Duodenal mucosa (tissue), 2 donors: ENCODE measurements at regions not wholly inside any gene's neighbourhood (a gene's known extent, or its start where the extent isn't known, plus 50 kb on each side); places are given as distances from the start of the nearest gene placed in this dataset.

Source experiments
- H3K27ac ChIP-seq: one replicate; pipeline ENCODE4 v1.7.0; 2013; ENCODE audit warnings: low read depth, low read length
- H3K27me3 ChIP-seq, 2 donors: one replicate each; pipeline ENCODE4 v1.7.0; 2013; ENCODE audit warnings: low read length in 2 of 2, control low read depth in 1 of 2; ENCODE audit not compliant: insufficient read depth in 2 of 2, control insufficient read depth in 1 of 2
- H3K36me3 ChIP-seq, 2 donors: one replicate each; pipeline ENCODE4 v1.7.0; 2013; ENCODE audit warnings: low read length in 2 of 2, control low read depth in 1 of 2; ENCODE audit not compliant: insufficient read depth in 2 of 2, control insufficient read depth in 1 of 2
- H3K4me1 ChIP-seq, 2 donors: one replicate each; pipeline ENCODE4 v1.7.0; 2013; ENCODE audit warnings: low read length in 2 of 2, control low read depth in 1 of 2; ENCODE audit not compliant: insufficient read depth in 2 of 2, control insufficient read depth in 1 of 2
- H3K4me3 ChIP-seq, 2 donors: one replicate each; pipeline ENCODE4 v1.7.0; 2013; ENCODE audit warnings: low read length in 2 of 2, low read depth in 1 of 2
- H3K9ac ChIP-seq, 2 donors: one replicate each; pipeline ENCODE4 v1.7.0; 2013; ENCODE audit warnings: low read length in 2 of 2, low read depth in 1 of 2
- H3K9me3 ChIP-seq, 2 donors: one replicate each; pipeline ENCODE4 v1.7.0; 2013; ENCODE audit warnings: low read length in 2 of 2, control low read depth in 1 of 2; ENCODE audit not compliant: control insufficient read depth in 1 of 2

DNA sequence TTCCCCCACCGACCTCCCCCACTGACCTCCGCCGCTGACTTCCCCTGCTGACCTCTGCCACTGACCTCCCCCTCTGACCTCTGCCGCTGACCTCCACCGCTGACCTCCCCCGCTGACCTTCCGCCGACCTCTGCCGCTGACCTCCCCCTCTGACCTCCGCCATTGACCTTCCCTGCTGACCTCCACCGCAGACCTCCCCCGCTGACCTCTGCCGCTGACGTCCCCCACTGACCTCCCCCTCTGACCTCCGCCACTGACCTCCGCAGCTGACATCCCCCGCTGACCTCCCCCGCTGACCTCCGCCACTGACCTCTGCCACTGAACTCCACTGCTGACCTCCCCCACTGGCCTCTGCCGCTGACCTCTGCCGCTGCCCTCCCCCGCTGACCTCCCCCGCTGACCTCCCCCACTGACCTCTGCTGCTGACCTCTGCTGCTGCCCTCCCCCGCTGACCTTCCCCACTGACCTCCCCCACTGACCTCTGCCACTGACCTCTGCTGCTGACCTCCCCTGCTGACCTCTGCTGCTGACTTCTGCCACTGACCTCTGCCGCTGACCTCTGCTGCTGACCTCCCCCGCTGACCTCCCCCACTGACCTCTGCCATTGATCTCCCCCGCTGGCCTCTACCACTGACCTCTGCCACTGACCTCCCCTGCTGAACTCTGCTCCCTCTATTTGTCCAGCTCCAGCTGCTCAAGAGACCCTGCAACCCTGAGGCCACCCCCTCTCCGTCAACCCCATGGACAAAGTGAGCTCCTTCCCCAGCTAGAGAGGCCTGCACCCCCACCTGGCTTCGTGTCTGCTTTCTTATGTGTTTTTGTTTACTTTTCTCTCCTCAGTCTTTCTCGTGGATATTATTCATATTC is 91.4 kb upstream of the AFDN start:
- Histone ChIP-seq H3K27ac (no peak overlapping the region), H3K27me3 (peaks cover 0 to 2% of the 10 kb centered on the region in 2 donors)

DNA sequence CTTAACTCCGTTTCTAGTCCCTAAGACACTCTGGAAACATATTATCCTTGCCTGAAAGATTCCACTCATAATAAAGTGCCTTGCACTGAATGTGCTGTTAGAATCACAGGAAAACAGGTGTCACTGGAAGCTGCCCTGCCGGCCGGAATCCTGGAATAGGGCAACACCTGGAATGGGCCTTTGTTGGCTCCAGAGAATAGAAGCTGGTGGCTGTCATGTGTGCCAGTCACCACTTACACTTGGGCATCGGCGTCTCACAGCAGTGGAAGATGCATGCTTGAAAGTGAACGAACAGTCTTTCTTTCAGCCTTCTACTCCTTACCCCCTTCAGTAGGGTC is 90.8 kb upstream of the AFDN start:
- H3K9ac ChIP-seq = no peak overlapping the region
- no peak overlapping the region for H3K4me3 ChIP-seq
- H3K36me3 ChIP-seq = no peaks in the 10 kb centered on the region
- no peaks in the 10 kb centered on the region for H3K4me1 ChIP-seq
- no peaks in the 10 kb centered on the region for H3K9me3 ChIP-seq
- peaks cover 0 to 2% of the 10 kb centered on the region in 2 donors for H3K27me3 ChIP-seq
- H3K27ac ChIP-seq = no peak overlapping the region

More for the DNA sequence above, 91.4 kb upstream of the AFDN start:
- no peak overlapping the region for H3K4me3 ChIP-seq
- no peak overlapping the region for H3K9ac ChIP-seq
- no peaks in the 10 kb centered on the region for H3K4me1 ChIP-seq
- no peaks in the 10 kb centered on the region for H3K9me3 ChIP-seq
- no peaks in the 10 kb centered on the region for H3K36me3 ChIP-seq

DNA sequence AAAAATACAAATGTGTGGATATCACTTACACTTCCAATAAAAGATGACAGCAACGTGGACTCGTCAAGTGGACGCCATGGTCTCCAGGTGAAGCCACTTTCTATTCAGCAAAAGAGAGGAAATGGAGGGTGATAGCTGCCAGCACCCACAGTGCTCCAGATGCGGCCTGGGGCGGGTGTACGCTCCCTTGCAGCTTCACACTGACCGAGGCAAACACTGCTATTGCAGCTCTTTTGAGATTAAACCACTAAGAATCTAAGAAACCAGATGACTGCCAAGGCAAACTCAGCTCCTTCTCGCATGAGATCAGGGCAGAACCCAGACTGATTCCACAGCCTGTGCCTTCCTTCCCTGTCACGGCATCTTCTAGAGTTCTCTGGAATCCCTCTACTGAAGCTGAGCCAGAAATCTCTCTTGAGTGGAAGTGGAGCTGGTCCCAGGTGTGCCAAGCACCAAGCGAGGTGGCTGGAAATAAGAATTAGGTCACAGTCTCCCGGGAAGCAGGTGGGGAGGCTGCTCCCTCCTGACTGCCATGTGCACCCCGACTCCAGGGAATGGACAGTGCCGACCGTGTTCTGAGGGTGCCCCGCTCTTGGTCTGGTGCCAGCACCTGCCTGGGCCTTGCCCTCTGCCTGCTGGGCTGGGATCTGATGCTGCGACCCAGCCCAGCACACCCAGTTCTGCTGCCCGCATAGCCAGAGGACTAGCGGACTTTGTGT is 90.1 kb upstream of the AFDN start:
- Histone ChIP-seq H3K27me3 (peaks cover 0 to 2% of the 10 kb centered on the region in 2 donors), H3K4me1 (no peaks in the 10 kb centered on the region), H3K36me3 (no peaks in the 10 kb centered on the region), H3K4me3 (no peak overlapping the region), H3K9ac (no peak overlapping the region), H3K9me3 (no peaks in the 10 kb centered on the region), H3K27ac (no peak overlapping the region)

DNA sequence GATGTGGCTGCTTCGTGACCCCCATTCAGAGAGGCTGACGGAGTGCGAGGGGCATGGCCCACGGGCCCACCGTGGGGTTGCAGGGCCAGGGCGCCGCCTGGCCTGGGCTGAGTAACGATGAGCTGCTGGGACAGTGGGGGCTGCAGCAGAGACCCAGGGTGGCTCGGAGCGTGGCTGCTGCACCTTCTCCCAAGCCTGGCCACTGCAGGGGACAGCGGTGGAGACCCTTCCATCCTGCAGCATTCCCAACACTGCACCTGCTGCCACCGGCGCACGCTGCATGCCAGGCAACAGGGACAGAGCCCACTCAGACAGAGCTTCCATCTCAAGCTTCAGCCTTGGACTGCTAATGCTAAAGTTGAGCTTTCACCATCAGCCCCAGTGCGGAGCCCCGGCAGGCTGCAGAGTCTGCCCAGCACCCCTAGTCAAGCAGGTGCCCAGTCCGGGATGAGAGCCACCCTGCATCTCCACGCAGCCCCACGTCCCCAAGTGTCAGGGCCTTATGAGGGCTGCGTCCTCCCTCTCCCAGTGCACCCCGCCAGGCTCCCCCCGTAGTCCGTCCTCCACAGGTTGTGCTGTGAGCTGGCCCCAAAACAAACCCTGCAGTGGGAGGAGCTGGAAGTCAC is 89.4 kb upstream of the AFDN start:
- H3K4me1 ChIP-seq = no peaks in the 10 kb centered on the region
- H3K27ac ChIP-seq = no peak overlapping the region
- no peak overlapping the region for H3K9ac ChIP-seq
- H3K9me3 ChIP-seq = no peaks in the 10 kb centered on the region
- H3K36me3 ChIP-seq = no peaks in the 10 kb centered on the region
- no peak overlapping the region for H3K4me3 ChIP-seq
- H3K27me3 ChIP-seq = peaks cover 0 to 2% of the 10 kb centered on the region in 2 donors

DNA sequence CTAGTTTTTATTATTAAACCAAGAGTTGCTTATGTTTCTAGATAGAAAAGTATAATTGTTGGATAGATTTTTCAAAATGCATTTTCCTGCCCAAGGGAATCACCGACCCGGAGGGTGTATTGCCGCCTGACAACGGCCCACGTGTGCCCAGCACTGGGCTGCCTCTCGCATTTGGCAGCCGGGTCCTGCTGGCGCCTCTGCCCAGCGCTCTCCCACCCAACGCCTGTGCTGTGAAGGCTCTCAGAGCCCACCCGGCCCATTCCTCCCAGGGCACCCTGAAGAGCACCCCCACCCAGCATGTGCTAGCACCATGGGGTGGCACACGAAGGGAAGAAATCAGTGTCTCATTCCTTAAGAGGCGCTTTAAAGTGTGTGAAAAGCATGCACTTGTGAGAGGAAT is 88.3 kb upstream of the AFDN start:
- Histone ChIP-seq H3K27me3 (peaks cover 0 to 2% of the 10 kb centered on the region in 2 donors), H3K4me3 (no peak overlapping the region), H3K27ac (no peak overlapping the region), H3K36me3 (no peaks in the 10 kb centered on the region), H3K4me1 (no peaks in the 10 kb centered on the region), H3K9ac (no peak overlapping the region), H3K9me3 (no peaks in the 10 kb centered on the region)

DNA sequence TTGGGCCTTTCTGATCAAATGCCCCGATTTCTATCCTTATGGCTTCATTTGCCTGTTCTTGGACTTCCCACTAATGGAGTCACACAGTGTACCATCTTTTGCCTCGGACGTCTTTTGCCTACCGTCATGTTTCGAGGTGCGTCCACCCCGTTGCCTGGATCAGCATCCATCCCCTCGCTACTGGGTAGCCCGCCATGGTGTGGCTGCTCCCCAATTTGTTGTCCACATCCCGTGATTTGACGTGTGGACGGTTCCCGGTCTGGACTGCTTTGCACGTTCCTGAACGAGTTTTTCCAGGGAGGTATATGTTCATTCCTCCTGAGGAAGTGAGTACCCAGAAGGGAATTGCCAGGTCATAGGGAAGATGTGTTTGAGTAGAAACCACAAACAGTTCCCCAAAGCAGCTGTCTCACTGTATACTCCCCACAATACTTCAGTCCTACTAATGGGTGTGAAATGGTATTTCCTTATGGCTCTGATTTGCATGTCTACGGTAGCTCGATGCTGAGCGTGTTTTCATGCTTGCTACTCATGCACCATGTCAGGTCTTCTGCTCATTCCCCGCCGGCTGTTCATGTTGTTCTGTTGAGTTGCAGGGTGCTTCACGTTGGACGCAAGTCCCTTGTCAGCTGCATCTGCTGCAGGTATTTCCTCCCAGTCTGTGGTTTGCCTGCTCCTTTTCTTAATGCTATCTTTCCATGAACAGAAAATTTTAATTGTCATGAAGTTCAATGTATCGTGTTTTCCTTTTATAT is 86.8 kb upstream of the AFDN start:
- Histone ChIP-seq H3K27ac (no peak overlapping the region), H3K9ac (no peak overlapping the region), H3K4me3 (no peak overlapping the region), H3K36me3 (no peaks in the 10 kb centered on the region), H3K27me3 (peaks cover 0 to 2% of the 10 kb centered on the region in 2 donors), H3K4me1 (no peaks in the 10 kb centered on the region), H3K9me3 (no peaks in the 10 kb centered on the region)

DNA sequence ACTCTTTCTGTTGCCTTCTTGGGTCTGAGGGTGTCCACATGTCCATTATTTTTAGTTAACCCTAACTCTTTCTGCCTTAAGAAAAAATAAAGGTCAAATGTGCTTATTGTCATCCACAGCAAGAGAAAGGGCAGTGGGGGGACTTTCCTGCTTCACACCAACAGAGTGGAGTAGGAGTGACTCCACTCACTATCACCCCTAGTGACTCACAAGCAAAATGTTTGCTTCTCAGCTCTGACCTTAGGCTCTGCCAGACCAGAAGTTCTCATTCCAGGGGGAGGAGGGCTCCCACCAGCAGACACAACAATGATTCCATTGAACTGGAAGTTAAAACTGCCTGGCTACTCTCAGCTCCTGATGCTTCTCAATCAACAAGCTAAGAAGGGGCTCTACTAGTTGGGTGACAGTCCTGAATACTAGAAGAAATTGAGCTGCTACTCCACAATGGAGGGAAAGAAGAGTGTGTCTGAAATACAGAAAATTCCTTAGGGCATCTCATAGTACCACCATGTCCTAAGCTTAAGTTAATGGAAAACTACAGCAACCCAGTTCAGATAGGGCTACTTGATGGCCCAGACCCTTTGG is 83.9 kb upstream of the AFDN start:
- no peak overlapping the region for H3K9ac ChIP-seq
- no peaks in the 10 kb centered on the region for H3K9me3 ChIP-seq
- H3K4me1 ChIP-seq = no peaks in the 10 kb centered on the region
- H3K36me3 ChIP-seq = no peaks in the 10 kb centered on the region
- H3K4me3 ChIP-seq = no peak overlapping the region
- H3K27me3 ChIP-seq = peaks cover 0 to 2% of the 10 kb centered on the region in 2 donors
- no peak overlapping the region for H3K27ac ChIP-seq

DNA sequence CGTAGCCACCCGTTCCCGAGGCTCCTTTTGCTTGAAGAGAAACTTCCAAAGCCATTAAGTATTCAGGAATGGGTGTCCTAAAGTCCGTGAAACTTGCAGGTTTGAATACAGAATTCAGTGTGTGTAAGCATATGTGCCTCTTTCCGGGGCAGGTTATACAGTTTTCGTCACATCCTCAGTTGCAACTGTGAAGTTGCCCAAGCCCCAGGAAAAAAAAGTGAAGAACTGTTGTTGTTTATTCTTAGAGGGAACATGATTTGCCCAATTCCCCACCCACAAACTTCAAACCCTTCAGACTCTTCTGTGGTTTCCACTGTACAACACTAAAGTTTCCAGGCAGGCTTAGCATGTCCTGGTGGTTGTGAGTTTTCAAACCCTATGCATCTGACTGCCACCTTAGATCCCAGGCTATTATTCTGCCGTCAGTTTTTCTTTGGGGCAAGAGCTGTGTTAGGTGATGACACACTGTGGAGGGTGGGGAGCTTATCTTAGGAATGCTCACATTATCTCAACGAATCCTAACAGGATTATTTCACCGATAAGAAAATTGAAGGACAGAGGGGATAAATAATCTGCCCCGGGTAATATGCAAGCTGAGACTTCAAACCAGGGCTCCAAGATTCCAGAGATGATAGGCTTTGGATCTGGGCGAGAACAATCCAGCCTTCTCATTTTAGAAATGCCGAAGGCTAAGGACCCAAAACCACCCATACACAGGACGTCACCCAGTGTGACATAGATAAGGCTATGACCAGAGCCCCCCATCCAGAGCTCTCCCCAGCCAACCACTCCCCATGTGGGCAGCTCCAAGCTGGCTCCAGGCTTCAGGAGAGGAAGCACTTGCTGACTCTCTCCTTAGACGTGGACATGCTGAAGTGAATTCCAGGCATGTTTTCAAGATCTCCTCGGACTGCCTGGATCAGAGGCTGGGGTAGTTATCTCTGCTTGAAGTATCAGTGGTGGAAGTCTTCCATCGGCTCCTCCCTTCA is 81.7 kb upstream of the AFDN start:
- H3K27ac ChIP-seq = no peak overlapping the region
- no peaks in the 10 kb centered on the region for H3K36me3 ChIP-seq
- no peaks in the 10 kb centered on the region for H3K27me3 ChIP-seq
- H3K4me1 ChIP-seq = peaks cover 0 to 5% of the 10 kb centered on the region in 2 donors
- H3K9me3 ChIP-seq = no peaks in the 10 kb centered on the region
- H3K4me3 ChIP-seq = no peak overlapping the region
- H3K9ac ChIP-seq = no peak overlapping the region
